T-cell (primary cell): ENCODE measurements at regions not wholly inside any gene's neighbourhood (a gene's known extent, or its start where the extent isn't known, plus 50 kb on each side); places are given as distances from the start of the nearest gene placed in this dataset.

Experiments
- ATAC-seq, 4 experiments: fragments of 200-7000 bp in 3 of 4; fragments of 150-1000 bp in 1 of 4; cut with Tn5 transposase; replicated peaks in 1 of 4; 1 replicate in 3 of 4; 2 replicates in 1 of 4; pipeline ENCODE4 v1.10.0; 2021; ENCODE audit warnings: moderate library complexity in 3 of 4, mild to moderate bottlenecking in 2 of 4, moderate number of reproducible peaks in 1 of 4
- CTCF ChIA-PET, 2 donors: fragments of 300-600 bp; sonication (Branson Sonifier 250); formaldehyde crosslinking; loops; one replicate each; lab custom pipeline; 2022; ENCODE audit warnings: antibody characterized with exemption in 2 of 2; lab: Charles Lee
- POLR2A ChIA-PET, 2 donors: fragments of 300-600 bp; sonication (Branson Sonifier 250); formaldehyde crosslinking; loops; one replicate each; lab custom pipeline; 2022; ENCODE audit warnings: antibody characterized with exemption in 2 of 2; lab: Charles Lee
- DNase-seq, 35 experiments: peaks; one replicate each; pipeline versions ENCODE4 v3.0.0 to v3.0.0-alpha.2; 2013 to 2023
- H3K27ac ChIP-seq: one replicate; pipeline ENCODE4 v1.5.1; 2013; ENCODE audit warnings: low read length
- H3K27me3 ChIP-seq, 2 experiments: replicated peaks in 1 of 2; 1 replicate in 1 of 2; 2 replicates in 1 of 2; pipeline versions ENCODE4 v1.6.1 to v1.7.0; 2013; ENCODE audit warnings: low read length in 1 of 2, mixed read lengths in 1 of 2; ENCODE audit not compliant: control insufficient read depth in 2 of 2, insufficient read depth in 2 of 2; ENCODE audit errors: extremely low read depth in 1 of 2
- H3K36me3 ChIP-seq, 2 donors: 1 replicate in 1 of 2; 2 replicates in 1 of 2; pipeline versions ENCODE4 v1.6.1 to v1.7.0; 2013; ENCODE audit warnings: low read length in 1 of 2; ENCODE audit not compliant: control insufficient read depth in 2 of 2, insufficient read depth in 1 of 2; ENCODE audit errors: extremely low read depth in 1 of 2
- H3K4me1 ChIP-seq, 2 experiments: 1 replicate in 1 of 2; 2 replicates in 1 of 2; pipeline versions ENCODE4 v1.6.1 to v1.7.0; 2013; ENCODE audit warnings: low read length in 2 of 2, mixed read lengths in 1 of 2; ENCODE audit not compliant: insufficient read depth in 2 of 2, control insufficient read depth in 1 of 2; ENCODE audit errors: extremely low read depth in 1 of 2
- H3K4me3 ChIP-seq, 2 donors: 1 replicate in 1 of 2; 2 replicates in 1 of 2; pipeline versions ENCODE4 v1.5.1 to v1.7.0; 2013; ENCODE audit warnings: mild to moderate bottlenecking in 2 of 2, low read length in 1 of 2, moderate library complexity in 1 of 2; ENCODE audit not compliant: control insufficient read depth in 1 of 2; ENCODE audit errors: extremely low read depth in 1 of 2
- H3K9me3 ChIP-seq: 2 replicates; pipeline ENCODE4 v1.7.0; 2013
- H3K27ac Mint-ChIP-seq, 2 donors: one replicate each; pipeline ENCODE4 v1.8.0; 2020 to 2021; ENCODE audit warnings: mild to moderate bottlenecking in 2 of 2, mixed read lengths in 2 of 2
- H3K27me3 Mint-ChIP-seq, 2 donors: one replicate each; pipeline ENCODE4 v1.8.0; 2021 to 2022; ENCODE audit warnings: mixed read lengths in 2 of 2
- H3K36me3 Mint-ChIP-seq: one replicate; pipeline ENCODE4 v1.8.0; 2021; ENCODE audit warnings: mixed read lengths
- H3K4me1 Mint-ChIP-seq, 3 donors: one replicate each; pipeline ENCODE4 v1.8.0; 2020 to 2022; ENCODE audit warnings: mixed read lengths in 3 of 3, mild to moderate bottlenecking in 1 of 3
- H3K4me3 Mint-ChIP-seq, 3 donors: one replicate each; pipeline ENCODE4 v1.8.0; 2020 to 2022; ENCODE audit warnings: mild to moderate bottlenecking in 3 of 3, mixed read lengths in 3 of 3, moderate library complexity in 3 of 3
- H3K9me3 Mint-ChIP-seq, 3 donors: one replicate each; pipeline ENCODE4 v1.8.0; 2020 to 2022; ENCODE audit warnings: mixed read lengths in 3 of 3
- WGBS: methylation state at CpG from one replicate; pipeline ENCODE4 v1.1.5; 2013; ENCODE audit warnings: missing lambda C conversion rate; ENCODE audit not compliant: insufficient coverage; 5-methylcytosine and 5-hydroxymethylcytosine counted together

DNA sequence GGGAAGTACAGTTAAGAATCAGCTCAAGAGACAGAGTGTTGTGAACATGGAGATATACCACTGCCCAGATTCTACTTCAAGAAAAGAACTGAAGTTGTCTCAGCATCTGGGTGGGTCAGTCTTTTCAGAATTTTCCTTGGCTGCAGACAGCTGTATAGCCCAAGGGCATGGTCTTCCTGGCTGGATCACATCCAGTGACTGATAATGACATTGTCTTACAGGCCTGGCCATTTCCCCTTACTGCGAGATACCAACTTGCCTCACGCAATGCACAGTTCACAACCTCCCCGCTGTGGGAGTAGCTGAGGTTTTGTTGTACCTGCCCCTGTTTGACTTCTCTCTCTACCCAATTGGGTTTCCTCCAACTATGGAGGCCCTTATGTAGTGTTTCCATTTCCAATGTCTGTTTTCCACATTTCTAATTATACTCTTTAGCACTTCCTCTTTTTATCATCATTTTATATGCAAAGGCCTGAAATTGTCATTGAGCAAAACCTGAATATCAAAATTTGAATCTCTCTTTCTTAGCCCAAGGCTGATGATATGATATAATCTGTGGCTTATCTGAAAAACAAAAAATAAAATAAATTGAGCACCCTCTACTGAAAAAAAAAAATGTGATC is 209.1 kb downstream of the NAF1 start:
- peaks cover 0 to 3% of the 10 kb centered on the region in 2 donors for H3K27me3 Mint-ChIP-seq
- peak in 1 of 4 experiments; percentile 19 for ATAC-seq
- Histone ChIP-seq H3K27me3 (no peaks in the 10 kb centered on the region), H3K9me3 (no peaks in the 10 kb centered on the region), H3K4me1 (no peaks in the 10 kb centered on the region), H3K27ac (no peak overlapping the region), H3K36me3 (no peaks in the 10 kb centered on the region), H3K4me3 (no peak overlapping the region)
- no peak overlapping the region for H3K4me3 Mint-ChIP-seq
- no peak overlapping the region for H3K27ac Mint-ChIP-seq
- WGBS = no CpG with 5 or more reads among the region's 3 CpGs
- DNase-seq = no peak
- POLR2A ChIA-PET = no interaction called here
- no peaks in the 10 kb centered on the region for H3K4me1 Mint-ChIP-seq
- CTCF ChIA-PET = no interaction called here
- H3K9me3 Mint-ChIP-seq = peaks cover 0 to 6% (median 2%) of the 10 kb centered on the region in 3 donors
- no peaks in the 10 kb centered on the region for H3K36me3 Mint-ChIP-seq

DNA sequence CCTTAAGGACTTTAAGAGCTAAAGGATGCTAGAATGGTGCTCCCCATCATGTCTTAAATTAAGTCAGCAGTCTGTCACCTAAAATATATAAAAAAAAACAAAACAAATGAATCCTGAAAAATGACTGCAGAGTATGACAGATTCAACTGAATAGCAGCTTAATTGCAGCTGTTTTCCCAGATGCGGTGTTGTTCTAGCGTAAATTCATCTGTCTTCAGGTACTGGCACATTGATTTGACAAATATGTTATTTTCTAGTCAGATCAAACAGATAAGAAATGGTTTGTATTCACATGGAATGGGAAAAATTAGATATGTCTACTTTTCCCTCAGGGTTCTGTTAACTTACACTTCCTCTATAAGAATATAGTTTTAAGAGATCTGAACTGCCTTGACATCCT is 211.7 kb downstream of the NAF1 start:
- no peak overlapping the region for H3K27ac Mint-ChIP-seq
- Histone ChIP-seq H3K9me3 (no peaks in the 10 kb centered on the region), H3K27ac (no peak overlapping the region), H3K27me3 (no peaks in the 10 kb centered on the region), H3K4me1 (no peaks in the 10 kb centered on the region), H3K4me3 (no peak overlapping the region), H3K36me3 (no peaks in the 10 kb centered on the region)
- DNase-seq = no peak
- 100% methylated on average over 2 of the region's 2 CpGs for WGBS
- H3K9me3 Mint-ChIP-seq = peaks cover 0 to 11% (median 0%) of the 10 kb centered on the region in 3 donors
- no peaks in the 10 kb centered on the region for H3K36me3 Mint-ChIP-seq
- no peak for ATAC-seq
- ChIA-PET POLR2A (no interaction called here), CTCF (no interaction called here)
- peaks cover 0 to 3% of the 10 kb centered on the region in 2 donors for H3K27me3 Mint-ChIP-seq
- H3K4me3 Mint-ChIP-seq = no peak overlapping the region
- no peaks in the 10 kb centered on the region for H3K4me1 Mint-ChIP-seq

DNA sequence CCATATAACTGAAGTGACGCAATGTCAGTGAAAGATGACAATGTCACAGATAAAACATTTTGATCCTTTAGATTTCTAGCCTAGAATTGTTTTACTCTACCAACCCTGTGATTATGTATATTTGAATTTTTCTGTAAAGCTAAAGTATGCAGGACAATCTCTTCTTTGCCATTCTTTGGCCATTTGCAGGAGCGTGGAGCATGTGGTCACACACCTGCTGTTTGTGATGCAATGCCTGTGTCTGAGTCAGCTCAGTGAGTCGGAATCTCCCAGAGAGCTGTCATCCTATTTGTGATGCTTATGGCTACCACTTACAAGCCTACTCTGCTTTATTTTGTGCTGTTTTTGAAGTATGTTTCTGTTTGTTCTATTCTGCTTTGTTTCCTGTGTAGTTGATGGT is 214.5 kb downstream of the NAF1 start:
- Mint-ChIP-seq H3K36me3 (no peaks in the 10 kb centered on the region), H3K27me3 (peaks cover 0 to 3% of the 10 kb centered on the region in 2 donors), H3K27ac (no peak overlapping the region), H3K4me3 (no peak overlapping the region), H3K4me1 (no peaks in the 10 kb centered on the region), H3K9me3 (peaks cover 0 to 11% (median 0%) of the 10 kb centered on the region in 3 donors)
- Histone ChIP-seq H3K36me3 (no peaks in the 10 kb centered on the region), H3K9me3 (no peaks in the 10 kb centered on the region), H3K4me3 (no peak overlapping the region), H3K27ac (no peak overlapping the region), H3K4me1 (no peaks in the 10 kb centered on the region), H3K27me3 (no peaks in the 10 kb centered on the region)
- no peak for ATAC-seq
- no peak for DNase-seq
- WGBS = 63% methylated on average over 1 of the region's 3 CpGs
- ChIA-PET CTCF (no interaction called here), POLR2A (no interaction called here)

DNA sequence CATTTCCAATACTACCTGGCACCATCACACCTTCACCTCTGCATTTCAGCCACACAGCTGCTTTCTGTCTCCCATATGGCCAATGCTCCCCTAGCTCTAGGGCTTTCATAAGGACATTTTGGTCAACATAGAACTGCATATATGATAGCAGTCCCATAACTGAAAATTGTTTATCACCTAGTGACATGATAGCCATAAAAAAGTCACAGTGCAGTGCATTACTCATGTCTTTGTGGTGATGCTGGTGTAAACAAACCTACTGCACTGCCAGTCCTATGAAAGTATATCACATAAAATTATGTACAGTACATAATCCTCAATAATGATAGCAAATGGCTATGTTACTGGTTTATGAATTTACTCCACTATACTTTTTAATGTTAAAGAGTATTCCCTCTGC is 221.0 kb downstream of the NAF1 start:
- ATAC-seq (no peak), DNase-seq (no peak)
- no peaks in the 10 kb centered on the region for H3K4me1 Mint-ChIP-seq
- Histone ChIP-seq H3K27me3 (no peaks in the 10 kb centered on the region), H3K4me3 (no peak overlapping the region), H3K9me3 (no peaks in the 10 kb centered on the region), H3K4me1 (no peaks in the 10 kb centered on the region), H3K36me3 (no peaks in the 10 kb centered on the region), H3K27ac (no peak overlapping the region)
- H3K27ac Mint-ChIP-seq = no peak overlapping the region
- peaks cover 0 to 2% (median 0%) of the 10 kb centered on the region in 3 donors for H3K9me3 Mint-ChIP-seq
- ChIA-PET POLR2A (no interaction called here), CTCF (no interaction called here)
- no peak overlapping the region for H3K4me3 Mint-ChIP-seq
- H3K27me3 Mint-ChIP-seq = peaks cover 2 to 3% of the 10 kb centered on the region in 2 donors
- H3K36me3 Mint-ChIP-seq = no peaks in the 10 kb centered on the region

DNA sequence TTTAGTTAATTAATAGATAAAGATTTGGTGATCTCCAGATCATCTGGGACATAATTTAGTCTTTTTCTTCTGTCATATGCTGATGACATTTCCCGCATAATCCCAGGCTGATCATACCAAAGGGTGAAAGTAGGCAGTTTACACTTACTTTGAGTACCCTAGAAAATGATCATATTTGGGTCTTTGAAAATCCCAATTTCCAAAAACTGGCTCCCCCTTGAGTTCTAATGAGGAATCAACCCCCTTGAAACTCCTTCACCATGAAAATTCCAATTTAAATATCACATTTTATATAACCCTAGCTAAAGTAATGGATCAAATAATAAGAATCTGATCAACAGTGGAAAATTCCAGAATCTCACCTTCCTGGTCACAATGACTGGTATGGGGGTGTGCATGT is 223.4 kb downstream of the NAF1 start:
- Histone ChIP-seq H3K36me3 (no peaks in the 10 kb centered on the region), H3K4me3 (no peak overlapping the region), H3K27ac (no peak overlapping the region), H3K9me3 (no peaks in the 10 kb centered on the region), H3K27me3 (no peaks in the 10 kb centered on the region), H3K4me1 (no peaks in the 10 kb centered on the region)
- DNase-seq (no peak), ATAC-seq (no peak)
- Mint-ChIP-seq H3K36me3 (no peaks in the 10 kb centered on the region), H3K4me3 (no peak overlapping the region), H3K27me3 (peaks cover 2 to 3% of the 10 kb centered on the region in 2 donors), H3K4me1 (no peaks in the 10 kb centered on the region), H3K9me3 (peaks cover 0 to 2% (median 0%) of the 10 kb centered on the region in 3 donors), H3K27ac (no peak overlapping the region)
- WGBS = no CpG with 5 or more reads among the region's 1 CpG
- ChIA-PET POLR2A (no interaction called here), CTCF (no interaction called here)

DNA sequence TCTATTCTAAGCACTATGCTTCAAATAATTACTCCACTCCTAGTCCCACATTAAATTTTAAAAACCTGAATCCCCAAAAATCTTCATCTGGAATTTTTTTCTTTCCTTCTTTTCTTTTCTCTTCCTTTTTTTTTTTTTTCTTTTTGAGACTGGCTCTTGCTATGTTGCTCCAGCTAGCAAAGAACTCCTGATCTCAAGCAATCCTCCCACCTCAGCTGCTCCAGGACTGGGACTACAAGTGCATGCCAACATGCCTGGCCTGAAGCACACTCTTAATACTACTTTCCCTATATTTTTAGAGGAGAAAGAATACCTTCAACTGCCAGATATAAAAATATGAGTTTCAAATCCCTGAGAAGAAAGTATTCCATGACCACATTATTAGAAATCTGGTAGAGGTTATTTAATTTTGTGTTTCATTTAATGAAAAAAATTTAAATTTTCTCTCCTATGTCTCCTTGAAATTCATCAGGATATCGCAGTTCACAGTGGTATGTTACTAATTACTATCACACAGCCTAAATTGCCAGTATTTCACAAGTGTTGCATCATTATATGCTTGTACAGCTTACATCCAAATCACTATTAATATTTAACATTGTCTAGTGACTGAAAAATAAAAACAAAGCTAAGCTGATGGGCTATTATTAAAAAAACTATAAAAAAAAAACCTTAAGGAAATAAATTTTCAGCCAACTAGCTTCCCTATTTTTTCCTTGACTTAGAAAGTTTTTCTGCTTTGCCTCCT is 227.8 kb downstream of the NAF1 start:
- H3K4me1 ChIP-seq = no peaks in the 10 kb centered on the region
- POLR2A ChIA-PET = no interaction called here
- DNase-seq (no peak), ATAC-seq (no peak)
- no peak overlapping the region for H3K4me3 ChIP-seq
- no peaks in the 10 kb centered on the region for H3K36me3 ChIP-seq
- Mint-ChIP-seq H3K4me1 (no peaks in the 10 kb centered on the region), H3K4me3 (no peak overlapping the region), H3K27ac (no peak overlapping the region), H3K9me3 (peaks cover 0 to 2% (median 0%) of the 10 kb centered on the region in 3 donors), H3K27me3 (no peaks in the 10 kb centered on the region), H3K36me3 (no peaks in the 10 kb centered on the region)
- H3K9me3 ChIP-seq = no peaks in the 10 kb centered on the region
- CTCF ChIA-PET = no interaction called here
- no CpG with 5 or more reads among the region's 1 CpG for WGBS
- no peak overlapping the region for H3K27ac ChIP-seq
- H3K27me3 ChIP-seq = no peaks in the 10 kb centered on the region
